ENCODE measurements at regions not wholly inside any gene's neighbourhood (a gene's known extent, or its start where the extent isn't known, plus 50 kb on each side); places are given as distances from the start of the nearest gene placed in this dataset.

DNA sequence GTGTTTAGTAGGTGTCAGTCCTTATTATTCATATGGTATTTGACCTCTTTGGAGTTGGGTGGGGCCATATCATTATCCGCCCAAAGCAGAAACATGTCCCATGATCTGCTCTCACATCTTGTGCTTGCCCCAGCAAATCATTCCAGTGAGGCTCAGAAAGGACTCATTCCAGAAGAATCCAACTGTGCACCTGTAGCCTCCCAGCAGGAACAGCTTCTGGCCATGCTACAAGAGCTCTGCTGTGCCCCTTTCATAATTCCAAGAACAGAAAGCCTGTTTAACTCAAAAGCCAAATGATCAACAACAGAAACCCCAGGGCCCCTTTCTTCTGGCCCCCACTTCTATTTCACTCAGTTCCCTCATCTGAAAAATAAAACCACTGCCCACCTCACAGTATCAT, 673.1 kb downstream of the DIAPH3 start:
- ChIA-PET POLR2A (ENCODE audit: unreplicated experiment) (no interaction called here), CTCF (no interaction called here)
- H3K4me1 ChIP-seq (ENCODE audit: insufficient read depth, low read length), result no peaks in the 10 kb centered on the region

GRCh38 chr13:59492030-59492636, 671.6 kb downstream of the DIAPH3 start:
- no peaks in the 10 kb centered on the region for H3F3A ChIP-seq (ENCODE audit: low read length, unreplicated experiment)
- no peak overlapping the region for H3K4me2 ChIP-seq (ENCODE audit: low read length)
- H3K27ac ChIP-seq (ENCODE audit: low read length), result no peak overlapping the region
- H3K79me2 ChIP-seq (ENCODE audit: low read length), result no peaks in the 10 kb centered on the region
- DNase-seq (no peak), ATAC-seq (no peak)
- H3K9ac ChIP-seq (ENCODE audit: low read length), result no peak overlapping the region
- H3K27me3 ChIP-seq (ENCODE audit: low read length), result no peaks in the 10 kb centered on the region
- no TSS peak for BruUV-seq (replicated peaks)
- ChIA-PET CTCF (no interaction called here), POLR2A (ENCODE audit: unreplicated experiment) (no interaction called here)
- no peaks in the 10 kb centered on the region for H4K20me1 ChIP-seq (ENCODE audit: low read length)
- H3K9me2 ChIP-seq (replicated peaks; ENCODE audit: low read length), result no peaks in the 10 kb centered on the region
- TF ChIP-seq, protein P1, sequence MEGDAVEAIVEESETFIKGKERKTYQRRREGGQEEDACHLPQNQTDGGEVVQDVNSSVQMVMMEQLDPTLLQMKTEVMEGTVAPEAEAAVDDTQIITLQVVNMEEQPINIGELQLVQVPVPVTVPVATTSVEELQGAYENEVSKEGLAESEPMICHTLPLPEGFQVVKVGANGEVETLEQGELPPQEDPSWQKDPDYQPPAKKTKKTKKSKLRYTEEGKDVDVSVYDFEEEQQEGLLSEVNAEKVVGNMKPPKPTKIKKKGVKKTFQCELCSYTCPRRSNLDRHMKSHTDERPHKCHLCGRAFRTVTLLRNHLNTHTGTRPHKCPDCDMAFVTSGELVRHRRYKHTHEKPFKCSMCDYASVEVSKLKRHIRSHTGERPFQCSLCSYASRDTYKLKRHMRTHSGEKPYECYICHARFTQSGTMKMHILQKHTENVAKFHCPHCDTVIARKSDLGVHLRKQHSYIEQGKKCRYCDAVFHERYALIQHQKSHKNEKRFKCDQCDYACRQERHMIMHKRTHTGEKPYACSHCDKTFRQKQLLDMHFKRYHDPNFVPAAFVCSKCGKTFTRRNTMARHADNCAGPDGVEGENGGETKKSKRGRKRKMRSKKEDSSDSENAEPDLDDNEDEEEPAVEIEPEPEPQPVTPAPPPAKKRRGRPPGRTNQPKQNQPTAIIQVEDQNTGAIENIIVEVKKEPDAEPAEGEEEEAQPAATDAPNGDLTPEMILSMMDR (conservative IDR thresholded peaks at IDR 0.05; ENCODE audit: low read depth, low read length), result no peak
- TF ChIP-seq EZH2 (IDR thresholded peaks at IDR 0.05; ENCODE audit: low read length, unreplicated experiment), result no peak
- no peak for TF ChIP-seq EZH2phosphoT487 (IDR thresholded peaks at IDR 0.05; ENCODE audit: borderline replicate concordance, low read length)
- intact Hi-C loops (cut with micrococcal nuclease), result no loop called here
- no peaks in the 10 kb centered on the region for H3K9me3 ChIP-seq (ENCODE audit: low read length)
- H3K4me3 ChIP-seq (ENCODE audit: low read length), result no peak overlapping the region
- H3K36me3 ChIP-seq (ENCODE audit: low read depth, low read length), result no peaks in the 10 kb centered on the region
- H2AFZ ChIP-seq (ENCODE audit: low read length), result no peak overlapping the region
- H3K4me1 ChIP-seq (ENCODE audit: insufficient read depth, low read length), result no peaks in the 10 kb centered on the region

More for the DNA sequence above, 673.1 kb downstream of the DIAPH3 start:
- Histone ChIP-seq H4K20me1 (ENCODE audit: low read length) (no peaks in the 10 kb centered on the region), H3K27ac (ENCODE audit: low read length) (no peak overlapping the region), H3K9me2 (replicated peaks; ENCODE audit: low read length) (no peaks in the 10 kb centered on the region), H2AFZ (ENCODE audit: low read length) (no peak overlapping the region), H3K9ac (ENCODE audit: low read length) (no peak overlapping the region), H3K79me2 (ENCODE audit: low read length) (no peaks in the 10 kb centered on the region), H3K4me3 (ENCODE audit: low read length) (no peak overlapping the region), H3K36me3 (ENCODE audit: low read depth, low read length) (no peaks in the 10 kb centered on the region), H3F3A (ENCODE audit: low read length, unreplicated experiment) (no peaks in the 10 kb centered on the region), H3K27me3 (ENCODE audit: low read length) (no peaks in the 10 kb centered on the region), H3K9me3 (ENCODE audit: low read length) (no peaks in the 10 kb centered on the region), H3K4me2 (ENCODE audit: low read length) (no peak overlapping the region)
- ATAC-seq, result no peak
- no TSS peak for BruUV-seq (replicated peaks)
- TF ChIP-seq EZH2 (IDR thresholded peaks at IDR 0.05; ENCODE audit: low read length, unreplicated experiment) (no peak), EZH2phosphoT487 (IDR thresholded peaks at IDR 0.05; ENCODE audit: borderline replicate concordance, low read length) (no peak)
- TF ChIP-seq, protein P1 (conservative IDR thresholded peaks at IDR 0.05; ENCODE audit: low read depth, low read length), result no peak
- intact Hi-C loops (cut with micrococcal nuclease), result no loop called here
- no peak for DNase-seq

- BruUV-seq (replicated peaks), result no TSS peak
- intact Hi-C loops (cut with micrococcal nuclease), result no loop called here
- H4K20me1 ChIP-seq (ENCODE audit: low read length), result no peaks in the 10 kb centered on the region
- no peak for TF ChIP-seq EZH2phosphoT487 (IDR thresholded peaks at IDR 0.05; ENCODE audit: borderline replicate concordance, low read length)
- TF ChIP-seq, protein P1 (conservative IDR thresholded peaks at IDR 0.05; ENCODE audit: low read depth, low read length), result no peak
- TF ChIP-seq EZH2 (IDR thresholded peaks at IDR 0.05; ENCODE audit: low read length, unreplicated experiment), result no peak
- DNase-seq (no peak), ATAC-seq (no peak)
- no peak overlapping the region for H3K27ac ChIP-seq (ENCODE audit: low read length)
- no peak overlapping the region for H2AFZ ChIP-seq (ENCODE audit: low read length)
- H3K4me2 ChIP-seq (ENCODE audit: low read length), result no peak overlapping the region
- H3K9me2 ChIP-seq (replicated peaks; ENCODE audit: low read length), result no peaks in the 10 kb centered on the region
- ChIA-PET POLR2A (ENCODE audit: unreplicated experiment) (no interaction called here), CTCF (no interaction called here)
- no peaks in the 10 kb centered on the region for H3F3A ChIP-seq (ENCODE audit: low read length, unreplicated experiment)
- H3K79me2 ChIP-seq (ENCODE audit: low read length), result no peaks in the 10 kb centered on the region
- H3K4me3 ChIP-seq (ENCODE audit: low read length), result no peak overlapping the region
- no peaks in the 10 kb centered on the region for H3K4me1 ChIP-seq (ENCODE audit: insufficient read depth, low read length)
- no peaks in the 10 kb centered on the region for H3K9me3 ChIP-seq (ENCODE audit: low read length)
- H3K27me3 ChIP-seq (ENCODE audit: low read length), result no peaks in the 10 kb centered on the region
- H3K36me3 ChIP-seq (ENCODE audit: low read depth, low read length), result no peaks in the 10 kb centered on the region
- no peak overlapping the region for H3K9ac ChIP-seq (ENCODE audit: low read length)
Measured at GRCh38 chr13:59493436-59493965, 670.2 kb downstream of the DIAPH3 start.
